ENCODE measurements at regions not wholly inside any gene's neighbourhood (a gene's known extent, or its start where the extent isn't known, plus 50 kb on each side); places are given as distances from the start of the nearest gene placed in this dataset.

GRCh38 chr5:155866971-155867370, 460.0 kb upstream of the SGCD start:
- TF ChIP-seq ZSCAN32 (CRISPR knock-in tag; IDR thresholded peaks at IDR 0.05) = no peak
- no peak for TF ChIP-seq HDAC6 (IDR thresholded peaks at IDR 0.05; ENCODE audit: low read depth, low read length)
- TF ChIP-seq HMG20A (CRISPR knock-in tag; conservative IDR thresholded peaks at IDR 0.05) = no peak
- no peak for TF ChIP-seq PHF20 (IDR thresholded peaks at IDR 0.05; ENCODE audit: partially characterized antibody)
- TF ChIP-seq MAZ (CRISPR knock-in tag; conservative IDR thresholded peaks at IDR 0.05 in 1 of 2, IDR thresholded peaks at IDR 0.05 in 1 of 2) = no peak
- no peak for TF ChIP-seq PHTF2 (CRISPR knock-in tag; IDR thresholded peaks at IDR 0.05)
- no peak for TF ChIP-seq ZBTB26 (CRISPR knock-in tag; IDR thresholded peaks at IDR 0.05)
- TF ChIP-seq ATF7 (IDR thresholded peaks at IDR 0.05) = no peak
- TF ChIP-seq RFX7 (CRISPR knock-in tag; IDR thresholded peaks at IDR 0.05) = no peak
- no peak for TF ChIP-seq ZBED1 (IDR thresholded peaks at IDR 0.05)
- no peak for TF ChIP-seq ZNF699 (CRISPR knock-in tag; IDR thresholded peaks at IDR 0.05; ENCODE audit: insufficient replicate concordance)
- no peak for TF ChIP-seq NONO (IDR thresholded peaks at IDR 0.05; ENCODE audit: low read depth in 2 of 2, low read length in 1 of 2)
- no peak for TF ChIP-seq ZNF77 (CRISPR knock-in tag; IDR thresholded peaks at IDR 0.05)
- no peak for TF ChIP-seq TSC22D4 (tag; IDR thresholded peaks at IDR 0.05)
- TF ChIP-seq, protein P1, sequence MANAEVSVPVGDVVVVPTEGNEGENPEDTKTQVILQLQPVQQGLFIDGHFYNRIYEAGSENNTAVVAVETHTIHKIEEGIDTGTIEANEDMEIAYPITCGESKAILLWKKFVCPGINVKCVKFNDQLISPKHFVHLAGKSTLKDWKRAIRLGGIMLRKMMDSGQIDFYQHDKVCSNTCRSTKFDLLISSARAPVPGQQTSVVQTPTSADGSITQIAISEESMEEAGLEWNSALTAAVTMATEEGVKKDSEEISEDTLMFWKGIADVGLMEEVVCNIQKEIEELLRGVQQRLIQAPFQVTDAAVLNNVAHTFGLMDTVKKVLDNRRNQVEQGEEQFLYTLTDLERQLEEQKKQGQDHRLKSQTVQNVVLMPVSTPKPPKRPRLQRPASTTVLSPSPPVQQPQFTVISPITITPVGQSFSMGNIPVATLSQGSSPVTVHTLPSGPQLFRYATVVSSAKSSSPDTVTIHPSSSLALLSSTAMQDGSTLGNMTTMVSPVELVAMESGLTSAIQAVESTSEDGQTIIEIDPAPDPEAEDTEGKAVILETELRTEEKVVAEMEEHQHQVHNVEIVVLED (CRISPR knock-in tag; IDR thresholded peaks at IDR 0.05) = no peak
- TF ChIP-seq ILF3 (IDR thresholded peaks at IDR 0.05; ENCODE audit: borderline replicate concordance) = no peak
- TF ChIP-seq NR1H2 (CRISPR knock-in tag; IDR thresholded peaks at IDR 0.05) = no peak
- no peak for TF ChIP-seq ATF1 (CRISPR knock-in tag; IDR thresholded peaks at IDR 0.05)
- no peak for TF ChIP-seq ATF1 (tag; IDR thresholded peaks at IDR 0.05)
- TF ChIP-seq NBN (IDR thresholded peaks at IDR 0.05; ENCODE audit: low read depth) = no peak
- TF ChIP-seq GTF3C2 (IDR thresholded peaks at IDR 0.05; ENCODE audit: borderline replicate concordance, extremely low read depth, insufficient read length) = no peak
- ChIA-PET POLR2A (no interaction called here), CTCF (ENCODE audit: low intra/inter-chr PET ratio) (no interaction called here)
- Histone ChIP-seq H3K36me3 (ENCODE audit: control insufficient read depth, insufficient read depth, low read length) (no peaks in the 10 kb centered on the region), H3K27me3 (ENCODE audit: control insufficient read depth in 2 of 2, insufficient read depth in 2 of 2, low read length in 2 of 2) (no peaks in the 10 kb centered on the region), H3K4me1 (replicated peaks in 1 of 2; ENCODE audit: control insufficient read depth in 2 of 2, insufficient read depth in 2 of 2, low read length in 2 of 2) (no peaks in the 10 kb centered on the region), H3K4me2 (ENCODE audit: insufficient read depth, low read length) (no peak overlapping the region), H3K9ac (ENCODE audit: insufficient read depth in 1 of 2, low read depth in 2 of 2, low read length in 2 of 2) (no peak overlapping the region), H3K79me2 (ENCODE audit: control insufficient read depth, insufficient read depth, low read length) (no peaks in the 10 kb centered on the region), H2AFZ (ENCODE audit: low read depth, low read length) (no peak overlapping the region), H4K20me1 (replicated peaks; ENCODE audit: control insufficient read depth, insufficient read depth, low read length) (no peaks in the 10 kb centered on the region), H3K9me1 (ENCODE audit: control insufficient read depth, insufficient read depth, low read length) (no peaks in the 10 kb centered on the region), H3K9me3 (replicated peaks; ENCODE audit: control insufficient read depth, insufficient read depth, low read depth, low read length) (no peaks in the 10 kb centered on the region), H3K27ac (ENCODE audit: extremely low read depth, low read depth, low read length) (no peak overlapping the region), H3K4me3 (no peak overlapping the region)
- DNase-seq (ENCODE audit: extremely low read depth in 1 of 4, low spot score in 3 of 4) (no peak), ATAC-seq (no peak), FAIRE-seq (no peak)
- intact Hi-C loops (cut with micrococcal nuclease) (no loop called here), in situ Hi-C loops (cut with MboI) (no loop called here)
- no TSS peak for BruUV-seq (replicated peaks)
- WGBS (ENCODE audit: insufficient coverage, low coverage, missing lambda C conversion rate) = 0% methylated on average over 3 of the region's 3 CpGs
